OCI-LY1 (cell line): ENCODE measurements at regions not wholly inside any gene's neighbourhood (a gene's known extent, or its start where the extent isn't known, plus 50 kb on each side); places are given as distances from the start of the nearest gene placed in this dataset.

ENCODE experiments used
- EZH2 ChIP-seq: fragments of 200-600 bp; sonication (generic), shearing (Covaris generic); IDR thresholded peaks from 2 replicates; pipeline ENCODE4 v1.8.0; 2017; ENCODE audit warnings: borderline replicate concordance, mixed run types, mild to moderate bottlenecking, antibody characterized with exemption, low read length, moderate library complexity, mixed read lengths
- TF ChIP-seq, protein P1 (sequence below): fragments of 200-600 bp; sonication (generic), shearing (Covaris generic); IDR thresholded peaks from 2 replicates; pipeline ENCODE4 v1.5.1; 2017; ENCODE audit warnings: mild to moderate bottlenecking, antibody characterized with exemption, low read length, moderate library complexity, mixed read lengths

GRCh38 chr2:238688193-238689153, 159.4 kb upstream of the TWIST2 start:
- TF ChIP-seq, protein P1, sequence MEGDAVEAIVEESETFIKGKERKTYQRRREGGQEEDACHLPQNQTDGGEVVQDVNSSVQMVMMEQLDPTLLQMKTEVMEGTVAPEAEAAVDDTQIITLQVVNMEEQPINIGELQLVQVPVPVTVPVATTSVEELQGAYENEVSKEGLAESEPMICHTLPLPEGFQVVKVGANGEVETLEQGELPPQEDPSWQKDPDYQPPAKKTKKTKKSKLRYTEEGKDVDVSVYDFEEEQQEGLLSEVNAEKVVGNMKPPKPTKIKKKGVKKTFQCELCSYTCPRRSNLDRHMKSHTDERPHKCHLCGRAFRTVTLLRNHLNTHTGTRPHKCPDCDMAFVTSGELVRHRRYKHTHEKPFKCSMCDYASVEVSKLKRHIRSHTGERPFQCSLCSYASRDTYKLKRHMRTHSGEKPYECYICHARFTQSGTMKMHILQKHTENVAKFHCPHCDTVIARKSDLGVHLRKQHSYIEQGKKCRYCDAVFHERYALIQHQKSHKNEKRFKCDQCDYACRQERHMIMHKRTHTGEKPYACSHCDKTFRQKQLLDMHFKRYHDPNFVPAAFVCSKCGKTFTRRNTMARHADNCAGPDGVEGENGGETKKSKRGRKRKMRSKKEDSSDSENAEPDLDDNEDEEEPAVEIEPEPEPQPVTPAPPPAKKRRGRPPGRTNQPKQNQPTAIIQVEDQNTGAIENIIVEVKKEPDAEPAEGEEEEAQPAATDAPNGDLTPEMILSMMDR, result no peak
- no peak for TF ChIP-seq EZH2
